HUES48 (cell line): ENCODE measurements at regions not wholly inside any gene's neighbourhood (a gene's known extent, or its start where the extent isn't known, plus 50 kb on each side); places are given as distances from the start of the nearest gene placed in this dataset.
"Not testable (repeated sequence)": the region's sequence is repeated elsewhere in the genome, so short reads cannot be mapped to it uniquely, and the experiment has no call there.

Experiments used
- H3K27ac ChIP-seq: one replicate; pipeline ENCODE4 v1.7.0; 2013; ENCODE audit warnings: low read depth, low read length, inconsistent platforms
- H3K27me3 ChIP-seq: 2 replicates; pipeline ENCODE4 v1.6.1; 2013; ENCODE audit warnings: mild to moderate bottlenecking, low read length; ENCODE audit not compliant: control insufficient read depth, insufficient read depth
- H3K36me3 ChIP-seq: 2 replicates; pipeline ENCODE4 v1.6.1; 2013; ENCODE audit warnings: low read length; ENCODE audit not compliant: control insufficient read depth, insufficient read depth
- H3K4me1 ChIP-seq: 2 replicates; pipeline ENCODE4 v1.6.1; 2013; ENCODE audit warnings: mild to moderate bottlenecking, low read length; ENCODE audit not compliant: control insufficient read depth, insufficient read depth
- H3K4me3 ChIP-seq: 2 replicates; pipeline ENCODE4 v1.5.1; 2013; ENCODE audit warnings: mild to moderate bottlenecking, low read depth, low read length
- H3K9ac ChIP-seq: 2 replicates; pipeline ENCODE4 v1.6.1; 2013; ENCODE audit warnings: mild to moderate bottlenecking, low read depth, low read length, moderate library complexity
- H3K9me3 ChIP-seq: 2 replicates; pipeline ENCODE4 v1.6.1; 2013; ENCODE audit warnings: low read length; ENCODE audit not compliant: control insufficient read depth, insufficient read depth

DNA sequence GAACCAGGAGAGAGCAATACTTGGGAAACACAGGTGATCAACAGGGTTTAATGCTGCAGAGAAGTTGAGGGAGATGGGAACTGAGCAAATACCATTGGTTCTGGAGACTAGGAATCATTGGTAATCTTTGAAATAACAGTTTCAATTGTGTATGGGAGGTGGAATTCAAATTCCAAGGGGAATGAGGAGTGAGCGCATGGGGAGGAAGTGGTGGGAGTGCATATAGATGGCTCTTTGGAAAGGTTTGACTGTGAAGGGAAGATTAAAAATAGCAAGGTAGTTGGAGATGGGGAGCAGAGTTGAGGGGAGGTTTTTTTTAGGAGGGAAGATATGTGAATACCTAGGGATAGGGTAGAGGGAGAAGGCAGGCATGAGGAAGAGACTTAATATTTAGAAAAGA is 51.1 kb upstream of the ROPN1 start:
- Histone ChIP-seq H3K27ac (no peak overlapping the region), H3K36me3 (no peaks in the 10 kb centered on the region), H3K4me1 (no peaks in the 10 kb centered on the region), H3K4me3 (no peak overlapping the region), H3K9ac (no peak overlapping the region), H3K9me3 (no peaks in the 10 kb centered on the region), H3K27me3 (peaks cover 2% of the 10 kb centered on the region; the same call in 1 of the 2 replicates)

DNA sequence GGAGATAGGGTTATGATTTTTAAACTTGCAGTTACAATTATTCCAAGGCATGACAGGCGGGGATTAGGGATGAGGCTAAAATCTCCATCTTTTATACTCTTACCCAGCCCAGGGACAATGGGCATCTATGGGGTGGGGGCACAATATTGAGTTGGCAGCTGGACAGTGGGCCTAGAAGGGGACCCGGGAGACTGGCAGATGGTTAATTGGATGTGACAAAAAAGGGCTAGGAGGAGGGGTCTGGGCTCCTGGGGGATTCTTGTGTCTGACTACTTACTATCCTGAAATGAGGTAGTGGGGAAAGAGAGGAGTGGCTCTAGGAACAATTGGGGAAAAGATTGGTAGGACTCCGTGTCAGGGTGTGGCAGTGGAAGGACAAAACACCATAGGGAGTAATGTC is 53.0 kb upstream of the ROPN1 start:
- Histone ChIP-seq H3K36me3 (no peaks in the 10 kb centered on the region), H3K27me3 (peaks cover 2% of the 10 kb centered on the region; the same call in 1 of the 2 replicates), H3K9ac (no peak overlapping the region), H3K27ac (no peak overlapping the region), H3K4me3 (no peak overlapping the region), H3K4me1 (no peaks in the 10 kb centered on the region), H3K9me3 (no peaks in the 10 kb centered on the region)

DNA sequence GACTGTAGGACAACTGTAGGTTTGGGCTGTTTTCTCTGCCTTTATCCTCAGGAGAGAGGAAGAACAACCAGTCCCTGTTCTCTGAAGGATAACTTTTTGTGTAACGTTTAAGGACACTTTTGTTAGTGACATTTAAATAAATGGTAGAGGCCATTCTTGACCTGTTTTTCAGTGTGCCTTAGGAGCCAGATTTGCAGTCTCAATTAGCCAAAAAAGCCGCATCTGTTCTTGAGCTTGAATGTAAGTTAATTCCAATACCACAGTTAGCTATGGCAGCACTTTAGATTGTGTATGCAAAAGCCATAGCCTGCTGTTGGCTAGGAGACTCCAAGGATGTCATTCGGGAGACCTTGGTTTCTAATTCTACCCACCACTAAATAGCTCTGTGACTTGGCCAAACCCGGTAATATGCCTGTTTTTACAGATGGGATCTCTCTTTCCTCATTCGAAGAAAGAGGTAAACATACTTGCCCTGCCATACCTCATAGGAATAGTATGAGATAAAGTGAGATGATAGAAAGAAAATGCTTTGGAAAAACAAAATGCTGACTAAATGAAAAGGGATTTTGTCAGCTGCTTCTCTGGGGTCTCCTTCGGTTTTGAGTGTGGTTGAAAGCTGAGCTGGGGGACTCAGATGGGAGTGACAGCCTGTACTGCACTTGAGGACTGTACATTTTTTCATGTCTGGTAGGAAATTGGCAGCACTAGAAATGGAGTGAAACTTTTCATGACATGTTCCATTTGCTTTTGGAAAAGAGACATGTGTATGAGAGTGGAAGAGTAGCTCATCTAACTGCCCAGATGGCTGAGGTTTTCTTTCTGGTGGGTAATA is 57.3 kb upstream of the ROPN1 start:
- H3K9me3 ChIP-seq, result no peaks in the 10 kb centered on the region
- no peaks in the 10 kb centered on the region for H3K4me1 ChIP-seq
- no peak overlapping the region for H3K27ac ChIP-seq
- H3K4me3 ChIP-seq, result no peak overlapping the region
- no peak overlapping the region for H3K9ac ChIP-seq
- no peaks in the 10 kb centered on the region for H3K27me3 ChIP-seq
- H3K36me3 ChIP-seq, result no peaks in the 10 kb centered on the region

DNA sequence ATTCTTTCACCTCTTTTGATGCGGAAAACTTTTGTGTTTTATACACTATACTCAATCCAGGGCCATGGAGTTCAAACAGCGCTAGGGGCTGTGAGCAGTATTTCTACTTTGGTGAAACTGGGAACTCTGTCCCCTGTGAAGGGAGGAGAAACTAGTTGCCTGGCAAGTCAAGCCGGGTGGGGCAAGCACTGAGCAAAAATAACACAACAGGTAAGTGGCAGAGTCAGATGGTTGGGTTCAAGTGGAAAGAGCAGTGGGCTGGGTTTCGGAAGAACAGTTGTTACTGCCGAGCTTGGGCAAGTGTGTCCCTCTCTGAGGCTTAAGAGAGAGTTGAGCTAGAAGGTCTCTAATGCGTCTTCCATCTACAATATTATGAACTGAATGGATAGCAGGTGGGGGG is 59.7 kb upstream of the ROPN1 start:
- no peak overlapping the region for H3K9ac ChIP-seq
- no peaks in the 10 kb centered on the region for H3K36me3 ChIP-seq
- H3K4me3 ChIP-seq, result no peak overlapping the region
- H3K27me3 ChIP-seq, result no peaks in the 10 kb centered on the region
- no peak overlapping the region for H3K27ac ChIP-seq
- no peaks in the 10 kb centered on the region; the same call in 1 of the 2 replicates for H3K4me1 ChIP-seq
- no peaks in the 10 kb centered on the region for H3K9me3 ChIP-seq

DNA sequence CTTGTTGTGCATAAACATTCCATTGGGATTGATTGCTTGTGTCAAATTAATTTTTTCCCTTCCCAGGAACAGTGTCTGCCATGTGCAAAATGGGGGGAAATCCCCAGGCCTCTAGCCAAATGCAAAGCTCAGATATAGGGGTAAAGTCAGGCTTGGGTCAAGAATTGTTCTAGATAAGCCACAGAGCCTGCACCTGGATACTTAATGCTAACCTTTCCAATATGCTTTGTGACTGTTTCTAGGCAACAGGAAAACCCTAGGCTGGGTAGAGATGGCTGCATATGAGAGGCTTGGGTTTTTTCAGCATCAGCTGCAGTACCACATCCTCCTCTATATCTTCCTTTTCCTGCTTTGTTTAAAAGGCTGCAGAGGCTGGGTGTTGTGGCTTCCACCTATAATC is 61.9 kb upstream of the ROPN1 start:
- Histone ChIP-seq H3K27me3 (no peaks in the 10 kb centered on the region), H3K27ac (no peak overlapping the region), H3K4me1 (no peaks in the 10 kb centered on the region; the same call in 1 of the 2 replicates), H3K36me3 (no peaks in the 10 kb centered on the region), H3K9ac (no peak overlapping the region), H3K9me3 (no peaks in the 10 kb centered on the region), H3K4me3 (no peak overlapping the region)

DNA sequence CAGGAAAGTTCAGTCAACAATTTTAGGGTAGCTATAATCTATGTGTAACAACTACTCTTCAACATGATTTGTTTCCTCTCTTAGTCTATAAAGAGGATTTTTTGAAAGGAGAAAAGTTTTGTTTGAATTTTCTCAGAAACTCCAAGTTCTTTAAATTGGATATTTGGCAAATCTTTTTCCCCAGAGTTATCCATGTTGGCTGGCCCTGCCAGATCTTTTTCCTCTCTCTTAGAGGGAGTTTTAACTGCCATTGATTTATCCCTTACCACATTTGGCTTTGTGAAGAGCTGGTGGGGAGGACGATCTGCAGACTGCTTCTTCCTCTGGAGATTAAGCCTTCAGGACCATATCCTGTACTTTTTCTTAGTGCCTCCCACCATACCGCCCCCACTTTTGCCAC is 64.9 kb upstream of the ROPN1 start:
- H3K36me3 ChIP-seq, result no peaks in the 10 kb centered on the region
- H3K9ac ChIP-seq, result no peak overlapping the region
- no peaks in the 10 kb centered on the region; the same call in 1 of the 2 replicates for H3K27me3 ChIP-seq
- H3K9me3 ChIP-seq, result no peaks in the 10 kb centered on the region
- no peak overlapping the region for H3K4me3 ChIP-seq
- H3K4me1 ChIP-seq, result peaks cover 7% of the 10 kb centered on the region
- H3K27ac ChIP-seq, result no peak overlapping the region

DNA sequence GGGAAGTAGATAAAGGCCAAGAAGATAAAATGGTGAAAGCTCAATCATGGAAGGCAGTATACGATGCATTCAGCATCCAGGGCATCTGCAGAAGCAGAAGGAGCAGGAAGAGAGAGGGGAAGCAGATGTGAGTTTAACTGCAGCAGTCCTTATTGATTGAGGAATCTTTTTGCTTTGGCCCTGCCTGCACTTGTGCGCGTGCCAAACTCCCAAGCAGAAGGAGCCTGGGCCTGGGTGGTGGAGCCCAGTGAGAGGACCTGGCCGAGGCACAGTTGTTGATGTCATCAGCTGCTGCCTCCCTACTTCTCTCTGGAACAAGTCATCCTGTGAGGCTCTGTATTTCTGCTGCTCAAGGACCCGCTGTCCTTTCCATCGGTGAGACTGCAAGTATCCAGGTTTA is 65.5 kb upstream of the ROPN1 start:
- H3K27me3 ChIP-seq, result no peaks in the 10 kb centered on the region; the same call in 1 of the 2 replicates
- no peak overlapping the region for H3K4me3 ChIP-seq
- no peak overlapping the region for H3K27ac ChIP-seq
- no peaks in the 10 kb centered on the region for H3K36me3 ChIP-seq
- H3K9me3 ChIP-seq, result no peaks in the 10 kb centered on the region
- no peak overlapping the region for H3K9ac ChIP-seq
- H3K4me1 ChIP-seq, result peaks cover 12% of the 10 kb centered on the region

DNA sequence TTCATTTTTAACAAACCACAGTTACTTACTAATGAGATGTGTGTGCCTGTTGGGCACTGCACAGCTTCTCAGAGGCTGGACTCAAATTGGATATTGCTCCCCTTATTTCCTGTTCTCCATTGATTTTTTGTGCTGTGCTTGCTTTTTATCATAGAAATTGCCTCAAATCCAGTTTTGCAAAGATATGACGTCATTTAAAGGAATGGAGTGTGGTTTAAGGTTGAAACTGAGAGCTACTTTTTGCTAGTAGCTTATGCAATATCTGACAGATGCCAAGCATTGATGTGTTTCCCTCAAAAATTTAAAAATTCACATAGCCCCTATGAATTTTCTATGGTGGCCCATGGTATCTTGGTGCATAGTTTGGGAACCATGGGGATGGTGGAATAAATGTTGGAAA is 67.7 kb upstream of the ROPN1 start:
- H3K9me3 ChIP-seq, result no peaks in the 10 kb centered on the region
- no peaks in the 10 kb centered on the region for H3K36me3 ChIP-seq
- no peak overlapping the region for H3K9ac ChIP-seq
- H3K27me3 ChIP-seq, result no peaks in the 10 kb centered on the region; the same call in 1 of the 2 replicates
- no peak overlapping the region for H3K4me3 ChIP-seq
- H3K4me1 ChIP-seq, result peaks cover 13% of the 10 kb centered on the region
- no peak overlapping the region for H3K27ac ChIP-seq

DNA sequence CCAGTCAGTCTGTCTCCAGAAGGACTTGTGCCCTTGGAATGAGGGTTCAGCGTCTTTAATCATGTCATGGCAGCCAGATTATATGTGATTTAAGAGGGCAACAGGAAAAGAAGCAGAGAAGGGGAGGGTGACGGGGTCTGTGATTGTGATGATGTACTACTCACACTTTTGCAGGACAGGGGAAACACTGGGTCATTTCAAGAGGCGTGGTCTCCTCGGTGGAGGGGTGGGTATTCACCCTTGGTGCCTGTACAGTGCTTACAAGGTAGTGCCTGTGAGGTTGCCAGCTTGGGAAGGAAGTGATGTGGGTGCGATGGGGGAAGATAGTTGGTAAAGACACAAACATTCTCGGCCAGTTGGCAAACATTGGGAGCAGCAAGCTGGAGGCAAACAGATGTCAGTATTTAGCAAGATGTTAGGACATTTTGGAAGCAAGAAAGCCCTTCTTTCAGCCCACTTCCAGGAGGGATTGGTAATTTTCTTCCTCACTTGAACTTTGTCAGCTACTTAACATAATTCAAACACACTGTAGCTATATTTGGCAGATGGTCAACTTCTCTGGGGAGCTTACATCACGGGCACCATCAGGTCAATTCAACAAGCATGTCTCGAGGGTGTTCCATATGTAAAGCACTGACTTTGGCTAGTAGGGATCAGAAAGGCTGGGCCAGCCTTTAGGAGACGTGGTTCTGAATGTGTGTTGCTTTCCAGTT is 71.4 kb upstream of the ROPN1 start:
- Histone ChIP-seq H3K9me3 (no peaks in the 10 kb centered on the region), H3K27me3 (no peaks in the 10 kb centered on the region; the same call in 1 of the 2 replicates), H3K36me3 (no peaks in the 10 kb centered on the region), H3K4me3 (no peak overlapping the region), H3K4me1 (peaks cover 13% of the 10 kb centered on the region), H3K27ac (no peak overlapping the region), H3K9ac (no peak overlapping the region)

DNA sequence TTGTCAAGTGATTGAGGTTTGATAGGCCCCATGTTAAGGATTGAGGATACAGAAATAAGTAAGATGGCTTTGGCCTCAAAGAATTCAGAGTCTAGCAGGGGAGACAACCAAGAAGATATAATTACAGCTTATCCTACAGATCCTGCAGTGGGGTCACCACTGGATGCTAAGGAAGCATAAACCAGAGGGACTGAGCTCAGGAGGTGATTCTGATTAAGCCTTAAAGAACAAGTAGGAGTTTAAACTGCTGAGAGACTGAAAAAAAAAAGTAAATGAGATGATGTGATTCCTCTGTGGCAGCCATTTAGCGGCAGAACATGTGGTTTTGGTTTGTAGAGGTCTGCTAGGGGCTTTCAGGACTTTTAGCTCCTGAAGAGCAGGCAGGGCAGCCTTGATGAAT is 72.1 kb upstream of the ROPN1 start:
- H3K4me1 ChIP-seq, result peaks cover 13% of the 10 kb centered on the region
- H3K36me3 ChIP-seq, result no peaks in the 10 kb centered on the region
- no peaks in the 10 kb centered on the region for H3K9me3 ChIP-seq
- H3K4me3 ChIP-seq, result no peak overlapping the region
- no peaks in the 10 kb centered on the region; the same call in 1 of the 2 replicates for H3K27me3 ChIP-seq
- H3K27ac ChIP-seq, result no peak overlapping the region
- no peak overlapping the region for H3K9ac ChIP-seq

DNA sequence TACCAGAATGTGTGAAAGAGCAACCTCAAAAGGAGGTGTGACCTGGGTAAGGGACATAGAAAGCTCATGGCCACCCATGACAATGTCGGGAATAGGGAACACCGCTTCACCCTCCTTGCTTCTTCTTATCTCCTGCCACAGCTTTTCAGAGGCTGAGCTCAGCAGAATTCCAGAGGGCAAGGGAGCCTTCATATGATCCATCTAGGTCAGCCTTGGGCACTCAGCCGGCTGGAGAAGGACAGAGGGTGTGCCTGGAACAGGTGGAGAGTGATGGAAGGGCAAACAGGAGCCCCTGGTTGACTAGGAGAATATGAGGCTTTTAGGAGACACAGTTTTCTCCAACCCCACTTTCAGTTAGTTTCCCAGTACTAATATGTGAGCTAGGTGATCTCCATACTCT is 74.6 kb upstream of the ROPN1 start:
- not testable (repeated sequence) for H3K9me3 ChIP-seq, H3K27ac ChIP-seq, H3K36me3 ChIP-seq, H3K4me1 ChIP-seq, H3K4me3 ChIP-seq, H3K27me3 ChIP-seq, H3K9ac ChIP-seq
